ENCODE measurements at regions not wholly inside any gene's neighbourhood (a gene's known extent, or its start where the extent isn't known, plus 50 kb on each side); places are given as distances from the start of the nearest gene placed in this dataset.
"Not testable (repeated sequence)": the region's sequence is repeated elsewhere in the genome, so short reads cannot be mapped to it uniquely, and the experiment has no call there.

DNA sequence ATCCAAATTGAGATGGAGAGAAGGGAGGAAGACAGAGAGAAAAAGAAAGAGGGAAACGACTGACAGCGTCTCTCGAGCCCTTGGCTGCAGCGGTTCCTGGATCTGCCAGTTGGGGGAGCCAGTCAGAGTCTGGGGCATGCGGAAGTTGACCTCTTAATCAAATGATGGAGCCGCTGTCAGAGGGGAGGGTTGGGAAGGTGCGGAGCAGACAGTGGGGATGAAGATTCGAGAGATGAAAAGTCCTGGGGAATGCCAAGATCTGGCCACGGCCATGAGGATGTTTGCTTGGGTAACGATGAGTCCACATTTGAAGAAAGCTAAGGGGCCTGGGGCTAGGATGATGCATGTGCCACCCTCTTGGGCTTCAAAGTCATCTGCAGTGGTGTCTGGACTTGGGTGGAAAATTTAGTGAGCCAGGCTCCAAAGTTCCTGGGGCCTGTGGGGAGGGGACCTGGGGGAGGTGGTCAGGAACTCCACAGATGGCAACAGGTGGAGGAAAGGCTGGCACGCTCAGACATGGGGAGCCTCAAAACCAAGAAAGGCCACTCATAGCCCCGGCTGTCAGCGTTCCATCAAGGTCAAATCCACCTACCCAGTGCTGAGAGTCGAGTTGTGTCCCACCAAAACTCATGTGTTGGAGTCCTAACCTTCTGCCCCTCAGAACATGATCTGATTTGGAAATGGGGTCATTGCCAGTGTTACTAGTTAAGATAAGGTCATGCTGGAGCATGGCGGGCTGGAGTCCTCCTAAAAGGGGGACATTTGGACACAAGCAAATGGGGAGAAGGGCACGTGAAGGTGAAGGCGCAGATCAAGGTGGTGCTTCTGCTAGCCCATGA, 200.1 kb downstream of the NDUFA10 start:
- peak; percentile 62 for DNase-seq (ENCODE audit: low spot score)
- intact Hi-C loops (cut with DNase I) = no loop called here

GRCh38 chr2:239824046-239824694, 201.0 kb downstream of the NDUFA10 start:
- DNase-seq (ENCODE audit: low spot score) = peak; percentile 31
- intact Hi-C loops (cut with DNase I) = no loop called here

GRCh38 chr2:239822146-239822831, 202.9 kb downstream of the NDUFA10 start:
- peak; percentile 35 for DNase-seq (ENCODE audit: low spot score)
- intact Hi-C loops (cut with DNase I) = no loop called here

DNA sequence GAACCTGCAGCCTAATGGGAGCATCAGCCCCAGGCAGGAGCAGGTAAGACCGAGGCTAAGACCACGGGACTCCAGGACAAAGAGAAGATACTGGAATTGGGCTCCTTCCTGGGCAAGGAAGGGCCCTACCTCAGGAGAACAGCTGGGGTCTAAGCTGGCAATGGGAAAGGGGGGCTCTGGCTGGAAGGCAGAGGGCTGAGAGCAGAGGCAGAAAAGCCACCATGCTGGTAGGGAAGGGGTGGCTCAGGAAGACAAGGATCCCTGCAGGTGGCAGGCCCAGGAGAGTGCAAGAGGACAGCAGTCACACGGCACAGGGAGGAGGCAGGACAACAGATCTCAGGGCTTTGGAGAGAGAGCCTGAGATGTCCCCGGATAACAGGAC, 203.5 kb downstream of the NDUFA10 start:
- intact Hi-C loops (cut with DNase I) = no loop called here
- DNase-seq (ENCODE audit: low spot score) = peak; percentile 56

- DNase-seq (ENCODE audit: low spot score) = peak; percentile 57
- intact Hi-C loops (cut with DNase I) = no loop called here
These were observed 204.1 kb downstream of the NDUFA10 start for GRCh38 chr2:239820836-239821693.

DNA sequence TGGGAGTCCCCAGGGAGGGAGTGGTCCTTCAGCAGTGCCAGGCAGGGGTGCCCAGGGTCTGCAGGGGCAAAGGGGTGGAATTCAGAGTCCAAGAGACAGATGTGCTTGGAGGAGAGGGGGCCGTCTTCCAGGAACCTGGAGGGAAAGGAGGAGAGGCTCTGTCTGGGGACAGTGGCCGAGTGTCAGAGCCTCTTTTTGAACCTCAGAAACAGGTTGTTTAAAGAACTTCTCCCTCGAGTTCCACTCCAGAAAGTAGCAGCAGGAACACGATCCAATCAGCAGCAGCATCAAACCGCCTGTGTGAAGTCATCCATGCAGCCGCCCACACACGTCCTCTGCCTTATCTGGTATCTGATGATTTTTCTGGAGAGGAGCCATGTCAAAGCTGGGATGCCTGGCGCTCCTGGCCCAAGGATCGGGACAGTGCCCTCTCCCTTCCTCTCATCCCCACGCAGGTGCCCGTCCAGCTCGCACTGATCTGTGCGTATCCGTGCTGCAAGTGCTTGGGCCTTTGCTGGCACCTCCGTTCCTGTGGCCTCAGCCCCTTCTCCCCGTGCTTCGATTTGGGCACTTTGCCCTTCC, 205.1 kb downstream of the NDUFA10 start:
- DNase-seq (ENCODE audit: low spot score) = no peak
- intact Hi-C loops (cut with DNase I) = no loop called here

GRCh38 chr2:239819091-239819973, 205.8 kb downstream of the NDUFA10 start:
- intact Hi-C loops (cut with DNase I) = no loop called here
- DNase-seq (ENCODE audit: low spot score) = peak; percentile 57

DNA sequence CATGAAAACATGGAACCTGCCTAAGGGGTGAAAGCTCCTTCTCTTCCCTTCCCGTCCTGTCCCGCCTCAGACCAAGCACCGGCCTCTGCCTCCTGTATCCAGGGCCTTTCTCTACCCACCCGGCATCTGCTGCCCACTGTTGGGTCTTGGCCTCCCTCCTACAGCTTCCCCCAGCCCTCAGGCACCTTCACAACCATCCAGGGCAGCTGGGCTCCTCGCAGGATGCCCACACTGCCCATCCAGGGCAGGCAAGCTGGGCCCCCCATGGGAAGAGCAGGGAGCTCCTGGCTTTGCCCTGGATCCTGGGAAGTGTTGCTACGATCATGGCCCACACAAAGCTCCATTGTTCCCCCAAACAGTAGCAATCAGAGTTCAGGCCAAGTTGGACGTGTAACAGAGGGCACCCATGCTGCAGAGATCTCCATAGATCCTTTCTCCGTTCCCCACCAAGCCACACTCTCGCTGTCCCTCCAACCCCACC, 206.6 kb downstream of the NDUFA10 start:
- DNase-seq (ENCODE audit: low spot score) = peak; percentile 31
- intact Hi-C loops (cut with DNase I) = no loop called here

- no peak for DNase-seq (ENCODE audit: low spot score)
- intact Hi-C loops (cut with DNase I) = no loop called here
These were observed 207.1 kb downstream of the NDUFA10 start for GRCh38 chr2:239818086-239818485.

DNA sequence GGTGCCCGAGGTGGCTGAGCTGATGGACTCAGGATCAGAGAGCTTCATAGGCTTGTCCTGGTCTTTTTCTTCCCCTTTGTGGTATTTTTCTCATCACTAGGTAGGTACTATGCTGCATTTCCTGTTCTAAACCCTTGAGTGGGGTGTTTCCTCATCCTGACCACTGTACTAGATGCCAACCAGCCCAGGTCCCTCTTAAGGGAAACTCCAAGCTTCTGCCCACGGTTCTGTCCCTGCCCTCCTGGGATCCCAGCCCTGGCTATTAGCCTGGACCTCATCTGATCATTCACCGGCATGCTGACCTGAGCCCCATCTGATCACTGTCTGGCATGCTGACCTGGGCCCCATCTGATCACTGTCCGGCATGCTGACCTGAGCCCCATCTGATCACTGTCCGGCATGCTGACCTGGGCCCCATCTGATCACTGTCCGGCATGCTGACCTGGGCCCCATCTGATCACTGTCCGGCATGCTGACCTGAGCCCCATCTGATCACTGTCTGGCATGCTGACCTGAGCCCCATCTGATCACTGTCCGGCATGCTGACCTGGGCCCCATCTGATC, 207.6 kb downstream of the NDUFA10 start:
- intact Hi-C loops (cut with DNase I) = not testable (repeated sequence)
- peak; percentile 56 for DNase-seq (ENCODE audit: low spot score)

GRCh38 chr2:239816576-239817467, 208.3 kb downstream of the NDUFA10 start:
- peak; percentile 55 for DNase-seq (ENCODE audit: low spot score)
- intact Hi-C loops (cut with DNase I) = no loop called here

DNA sequence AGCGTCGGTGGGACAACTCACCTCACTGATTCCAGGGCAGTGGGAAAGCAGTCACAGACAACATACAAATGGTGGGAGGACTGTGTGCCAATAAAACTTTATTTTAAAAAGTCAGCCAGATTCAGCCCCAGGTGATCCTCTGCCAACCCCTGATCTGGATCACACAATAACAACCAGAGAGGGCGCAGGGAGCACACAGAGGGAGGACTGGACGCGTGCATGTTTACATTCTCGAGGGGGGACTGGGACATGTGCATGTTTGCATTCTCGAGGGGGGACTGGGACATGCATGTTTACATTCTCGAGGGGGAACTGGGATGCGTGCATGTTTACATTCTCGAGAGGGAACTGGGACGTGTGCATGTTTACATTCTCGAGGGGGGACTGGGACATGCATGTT, 209.5 kb downstream of the NDUFA10 start:
- DNase-seq (ENCODE audit: low spot score) = peak; percentile 69
- intact Hi-C loops (cut with DNase I) = no loop called here

DNA sequence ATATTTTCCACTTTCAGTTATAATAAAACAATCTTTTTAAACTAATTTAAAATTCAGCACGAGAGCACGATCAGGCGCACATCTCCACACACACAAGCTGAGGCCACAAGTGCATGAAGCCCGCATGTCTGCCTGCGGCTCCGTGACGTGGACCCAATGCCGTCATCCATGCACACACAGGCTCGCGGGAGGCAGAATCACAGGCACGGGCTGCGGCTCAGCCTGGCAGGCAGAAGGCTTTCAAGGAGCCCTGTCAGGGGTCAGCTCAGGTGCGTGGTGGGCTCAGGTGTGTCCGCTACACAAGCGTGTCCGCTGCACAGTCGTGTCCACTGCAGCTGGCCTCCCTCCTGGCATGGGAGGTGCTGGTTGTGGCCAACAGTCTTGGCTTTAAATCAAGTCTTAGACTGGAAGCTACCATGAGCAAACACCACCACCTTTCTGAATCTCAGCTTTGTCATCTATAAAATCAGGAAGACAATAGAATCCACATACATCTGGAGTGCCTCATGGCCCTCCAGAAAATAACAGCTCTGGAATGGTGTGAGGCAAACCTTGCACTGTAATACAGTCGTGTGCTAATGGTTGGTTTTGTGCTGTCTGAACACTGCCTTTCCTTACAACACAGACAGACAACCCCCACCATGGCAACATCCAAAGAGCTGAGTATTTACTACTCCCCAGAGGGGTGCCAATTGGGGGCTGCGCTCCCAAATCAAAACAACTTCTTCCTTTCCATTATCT, 210.1 kb downstream of the NDUFA10 start:
- intact Hi-C loops (cut with DNase I) = no loop called here
- DNase-seq (ENCODE audit: low spot score) = peak; percentile 70

GRCh38 chr2:239814116-239814860, 210.9 kb downstream of the NDUFA10 start:
- peak; percentile 43 for DNase-seq (ENCODE audit: low spot score)
- intact Hi-C loops (cut with DNase I) = no loop called here

GRCh38 chr2:239813261-239814115, 211.7 kb downstream of the NDUFA10 start:
- intact Hi-C loops (cut with DNase I) = no loop called here
- peak; percentile 33 for DNase-seq (ENCODE audit: low spot score)
